Neural progenitor cell (in vitro differentiated cells): ENCODE measurements at regions not wholly inside any gene's neighbourhood (a gene's known extent, or its start where the extent isn't known, plus 50 kb on each side); places are given as distances from the start of the nearest gene placed in this dataset.

Experiments
- DNase-seq: peaks from one replicate; pipeline ENCODE4 v3.0.0-alpha.2; 2016; ENCODE audit warnings: low spot score
- H2AFZ ChIP-seq: fragments of 200-600 bp; sonication (generic); replicated peaks from 2 replicates; pipeline ENCODE4 v1.6.1; 2016; ENCODE audit warnings: antibody characterized with exemption
- H3F3A ChIP-seq: fragments of 200-600 bp; sonication (generic); 2 replicates; pipeline ENCODE4 v1.6.1; 2016; ENCODE audit warnings: antibody characterized with exemption, low read depth
- H3K27ac ChIP-seq: fragments of 200-600 bp; sonication (generic); 2 replicates; pipeline ENCODE4 v1.5.1; 2016; ENCODE audit warnings: mild to moderate bottlenecking
- H3K27me3 ChIP-seq: fragments of 200-600 bp; sonication (generic); 2 replicates; pipeline ENCODE4 v1.6.1; 2016; ENCODE audit warnings: mild to moderate bottlenecking, moderate library complexity
- H3K36me3 ChIP-seq: fragments of 200-600 bp; sonication (generic); 2 replicates; pipeline ENCODE4 v1.5.1; 2016
- H3K4me1 ChIP-seq: fragments of 200-600 bp; sonication (generic); 2 replicates; pipeline ENCODE4 v1.6.1; 2016; ENCODE audit warnings: mixed run types
- H3K4me2 ChIP-seq: fragments of 200-600 bp; sonication (generic); 2 replicates; pipeline ENCODE4 v1.6.1; 2016
- H3K4me3 ChIP-seq: fragments of 200-600 bp; sonication (generic); 2 replicates; pipeline ENCODE4 v1.5.1; 2016
- H3K79me2 ChIP-seq: fragments of 200-600 bp; sonication (generic); 2 replicates; pipeline ENCODE4 v1.6.1; 2016; ENCODE audit warnings: low read depth
- H3K9ac ChIP-seq: fragments of 200-600 bp; sonication (generic); 2 replicates; pipeline ENCODE4 v1.6.1; 2016
- H3K9me3 ChIP-seq: fragments of 200-600 bp; sonication (generic); 2 replicates; pipeline ENCODE4 v1.5.1; 2016; ENCODE audit warnings: low read depth
- H4K20me1 ChIP-seq: fragments of 200-600 bp; sonication (generic); 2 replicates; pipeline ENCODE4 v1.6.1; 2016; ENCODE audit warnings: low read depth
- H3K27ac Mint-ChIP-seq: 3 replicates; pipeline ENCODE4 v1.8.0; 2021; ENCODE audit warnings: mixed read lengths
- H3K27me3 Mint-ChIP-seq: 2 replicates; pipeline ENCODE4 v1.8.0; 2022; ENCODE audit warnings: low read depth, mild to moderate bottlenecking, inconsistent platforms, moderate library complexity, mixed read lengths; ENCODE audit not compliant: insufficient read depth
- H3K36me3 Mint-ChIP-seq: 3 replicates; pipeline ENCODE4 v1.8.0; 2021; ENCODE audit warnings: mixed read lengths
- H3K4me1 Mint-ChIP-seq: 3 replicates; pipeline ENCODE4 v1.8.0; 2021; ENCODE audit warnings: mixed read lengths
- H3K4me3 Mint-ChIP-seq: 3 replicates; pipeline ENCODE4 v1.8.0; 2021; ENCODE audit warnings: mild to moderate bottlenecking, moderate library complexity, mixed read lengths
- H3K9me3 Mint-ChIP-seq: 3 replicates; pipeline ENCODE4 v1.8.0; 2020; ENCODE audit warnings: mixed read lengths
- EZH2 ChIP-seq: fragments of 200-600 bp; sonication (generic); IDR thresholded peaks from 2 replicates; pipeline ENCODE4 v1.6.1; 2017; ENCODE audit warnings: antibody characterized with exemption, mild to moderate bottlenecking, moderate library complexity
- EZH2phosphoT487 ChIP-seq: fragments of 200-600 bp; sonication (generic); IDR thresholded peaks from 2 replicates; pipeline ENCODE4 v1.6.1; 2017; ENCODE audit warnings: antibody characterized with exemption
- TF ChIP-seq, protein P1 (sequence below): fragments of 200-600 bp; sonication (generic); IDR thresholded peaks from 2 replicates; pipeline ENCODE4 v1.5.1; 2017; ENCODE audit warnings: antibody characterized with exemption, mild to moderate bottlenecking

GRCh38 chr11:112842151-112842550 lies 119.1 kb upstream of the NCAM1 start:
- no peaks in the 10 kb centered on the region for H3K9me3 ChIP-seq
- H3K27ac ChIP-seq: no peak overlapping the region
- no peak overlapping the region for H3K4me2 ChIP-seq
- TF ChIP-seq, protein P1, sequence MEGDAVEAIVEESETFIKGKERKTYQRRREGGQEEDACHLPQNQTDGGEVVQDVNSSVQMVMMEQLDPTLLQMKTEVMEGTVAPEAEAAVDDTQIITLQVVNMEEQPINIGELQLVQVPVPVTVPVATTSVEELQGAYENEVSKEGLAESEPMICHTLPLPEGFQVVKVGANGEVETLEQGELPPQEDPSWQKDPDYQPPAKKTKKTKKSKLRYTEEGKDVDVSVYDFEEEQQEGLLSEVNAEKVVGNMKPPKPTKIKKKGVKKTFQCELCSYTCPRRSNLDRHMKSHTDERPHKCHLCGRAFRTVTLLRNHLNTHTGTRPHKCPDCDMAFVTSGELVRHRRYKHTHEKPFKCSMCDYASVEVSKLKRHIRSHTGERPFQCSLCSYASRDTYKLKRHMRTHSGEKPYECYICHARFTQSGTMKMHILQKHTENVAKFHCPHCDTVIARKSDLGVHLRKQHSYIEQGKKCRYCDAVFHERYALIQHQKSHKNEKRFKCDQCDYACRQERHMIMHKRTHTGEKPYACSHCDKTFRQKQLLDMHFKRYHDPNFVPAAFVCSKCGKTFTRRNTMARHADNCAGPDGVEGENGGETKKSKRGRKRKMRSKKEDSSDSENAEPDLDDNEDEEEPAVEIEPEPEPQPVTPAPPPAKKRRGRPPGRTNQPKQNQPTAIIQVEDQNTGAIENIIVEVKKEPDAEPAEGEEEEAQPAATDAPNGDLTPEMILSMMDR: no peak
- no peak for TF ChIP-seq EZH2
- no peak for TF ChIP-seq EZH2phosphoT487
- H3K27me3 ChIP-seq: no peaks in the 10 kb centered on the region
- H3K27ac Mint-ChIP-seq: no peak overlapping the region
- peaks cover 24% of the 10 kb centered on the region for H3K4me1 ChIP-seq
- no peaks in the 10 kb centered on the region for H3K79me2 ChIP-seq
- no peaks in the 10 kb centered on the region for H3K9me3 Mint-ChIP-seq
- no peak overlapping the region for H2AFZ ChIP-seq
- no peaks in the 10 kb centered on the region for H3K36me3 Mint-ChIP-seq
- no peak for DNase-seq
- peaks cover 16% of the 10 kb centered on the region for H3K4me1 Mint-ChIP-seq
- peaks cover 8% of the 10 kb centered on the region for H3K27me3 Mint-ChIP-seq
- no peak overlapping the region for H3K4me3 ChIP-seq
- H3F3A ChIP-seq: no peaks in the 10 kb centered on the region
- no peaks in the 10 kb centered on the region for H3K36me3 ChIP-seq
- H3K4me3 Mint-ChIP-seq: no peak overlapping the region
- no peaks in the 10 kb centered on the region for H4K20me1 ChIP-seq
- H3K9ac ChIP-seq: no peak overlapping the region

DNA sequence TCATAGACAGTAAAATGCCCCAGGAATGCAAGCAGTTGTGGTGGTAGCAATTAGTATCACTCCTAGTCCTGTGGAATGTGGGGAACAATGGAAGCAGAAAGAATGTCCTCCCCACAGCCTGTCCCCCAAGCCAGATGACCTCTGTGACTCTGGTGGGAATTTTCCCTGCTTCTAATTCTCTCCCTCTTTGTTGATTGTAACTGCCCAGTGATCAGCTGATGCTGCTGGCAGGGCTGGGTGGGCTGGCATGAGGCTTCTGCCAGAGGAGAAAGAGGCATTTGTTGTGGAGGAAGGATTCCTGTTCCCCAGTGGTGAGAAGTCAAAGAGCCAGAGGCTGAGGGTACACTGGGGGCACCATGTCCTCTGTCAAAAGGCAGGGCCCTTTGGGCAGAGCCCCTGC lies 116.7 kb upstream of the NCAM1 start:
- Histone ChIP-seq H3K27me3 (no peaks in the 10 kb centered on the region), H3K9ac (no peak overlapping the region), H4K20me1 (no peaks in the 10 kb centered on the region), H3K36me3 (no peaks in the 10 kb centered on the region), H3K9me3 (no peaks in the 10 kb centered on the region), H3K79me2 (no peaks in the 10 kb centered on the region), H3K4me3 (no peak overlapping the region), H3K4me1 (peaks cover 24% of the 10 kb centered on the region), H2AFZ (no peak overlapping the region), H3K27ac (no peak overlapping the region), H3K4me2 (no peak overlapping the region), H3F3A (no peaks in the 10 kb centered on the region)
- TF ChIP-seq EZH2phosphoT487 (no peak), EZH2 (no peak)
- TF ChIP-seq, protein P1: no peak
- no peak overlapping the region for H3K4me3 Mint-ChIP-seq
- H3K36me3 Mint-ChIP-seq: no peaks in the 10 kb centered on the region
- peaks cover 8% of the 10 kb centered on the region for H3K27me3 Mint-ChIP-seq
- H3K27ac Mint-ChIP-seq: no peak overlapping the region
- no peaks in the 10 kb centered on the region for H3K9me3 Mint-ChIP-seq
- H3K4me1 Mint-ChIP-seq: peaks cover 10% of the 10 kb centered on the region
- DNase-seq: peak; percentile 66

- Histone ChIP-seq H3K79me2 (no peaks in the 10 kb centered on the region), H3K27ac (no peak overlapping the region), H3K4me1 (peaks cover 21% of the 10 kb centered on the region), H3K4me3 (no peak overlapping the region), H3K36me3 (no peaks in the 10 kb centered on the region), H2AFZ (no peak overlapping the region), H4K20me1 (no peaks in the 10 kb centered on the region), H3F3A (no peaks in the 10 kb centered on the region), H3K9me3 (no peaks in the 10 kb centered on the region), H3K27me3 (no peaks in the 10 kb centered on the region), H3K4me2 (no peak overlapping the region), H3K9ac (no peak overlapping the region)
- Mint-ChIP-seq H3K27ac (no peak overlapping the region), H3K36me3 (no peaks in the 10 kb centered on the region), H3K4me1 (peaks cover 10% of the 10 kb centered on the region), H3K9me3 (no peaks in the 10 kb centered on the region), H3K27me3 (peaks cover 2% of the 10 kb centered on the region), H3K4me3 (no peak overlapping the region)
- no peak for DNase-seq
- TF ChIP-seq, protein P1: no peak
- TF ChIP-seq EZH2phosphoT487 (no peak), EZH2 (no peak)
Observed at GRCh38 chr11:112847568-112847967, 113.7 kb upstream of the NCAM1 start.
